Calu3 (cell line): ENCODE measurements at regions not wholly inside any gene's neighbourhood (a gene's known extent, or its start where the extent isn't known, plus 50 kb on each side); places are given as distances from the start of the nearest gene placed in this dataset.

Experiments used
- BruUV-seq: library from RNA; stranded (reverse); fragments of 400-500 nt; replicated peaks from 2 replicates; lab custom pipeline; 2021; lab: Mats Ljungman, UMichigan
- CTCF ChIA-PET: fragments of 300-600 bp; sonication (Branson Sonifier 250); formaldehyde crosslinking; loops from one replicate; lab custom pipeline; 2022; ENCODE audit warnings: antibody characterized with exemption; lab: Charles Lee
- DNase-seq: peaks from one replicate; pipeline ENCODE4 v3.0.0; 2022
- H3K27ac Mint-ChIP-seq: one replicate; pipeline ENCODE4 v1.8.0; 2022; ENCODE audit warnings: mixed read lengths; ENCODE audit not compliant: unreplicated experiment
- H3K27me3 Mint-ChIP-seq: one replicate; pipeline ENCODE4 v1.8.0; 2022; ENCODE audit warnings: mixed read lengths; ENCODE audit not compliant: unreplicated experiment
- H3K36me3 Mint-ChIP-seq: one replicate; pipeline ENCODE4 v1.8.0; 2022; ENCODE audit warnings: mild to moderate bottlenecking, moderate library complexity, mixed read lengths; ENCODE audit not compliant: insufficient read depth, unreplicated experiment
- H3K4me1 Mint-ChIP-seq: one replicate; pipeline ENCODE4 v1.8.0; 2022; ENCODE audit warnings: mild to moderate bottlenecking, low read depth, mixed read lengths; ENCODE audit not compliant: unreplicated experiment
- H3K4me3 Mint-ChIP-seq: one replicate; pipeline ENCODE4 v1.8.0; 2022; ENCODE audit warnings: mild to moderate bottlenecking, low read depth, moderate library complexity, mixed read lengths; ENCODE audit not compliant: unreplicated experiment
- H3K9me3 Mint-ChIP-seq: one replicate; pipeline ENCODE4 v1.8.0; 2022; ENCODE audit warnings: low read depth, mixed read lengths; ENCODE audit not compliant: unreplicated experiment
- intact Hi-C: fragments of 100-400 bp; cut with micrococcal nuclease; formaldehyde crosslinking; loops from one replicate; pipeline ENCODE4 v1.10.0; 2022; ENCODE audit not compliant: unreplicated experiment
- TF ChIP-seq, protein P1 (sequence below): fragments of 200-600 bp; IDR thresholded peaks from one replicate; pipeline ENCODE4 v1.8.0; 2022; ENCODE audit warnings: antibody characterized with exemption; ENCODE audit not compliant: unreplicated experiment

- H3K9me3 Mint-ChIP-seq: no peaks in the 10 kb centered on the region
- DNase-seq: no peak
- no peaks in the 10 kb centered on the region for H3K36me3 Mint-ChIP-seq
- TF ChIP-seq, protein P1, sequence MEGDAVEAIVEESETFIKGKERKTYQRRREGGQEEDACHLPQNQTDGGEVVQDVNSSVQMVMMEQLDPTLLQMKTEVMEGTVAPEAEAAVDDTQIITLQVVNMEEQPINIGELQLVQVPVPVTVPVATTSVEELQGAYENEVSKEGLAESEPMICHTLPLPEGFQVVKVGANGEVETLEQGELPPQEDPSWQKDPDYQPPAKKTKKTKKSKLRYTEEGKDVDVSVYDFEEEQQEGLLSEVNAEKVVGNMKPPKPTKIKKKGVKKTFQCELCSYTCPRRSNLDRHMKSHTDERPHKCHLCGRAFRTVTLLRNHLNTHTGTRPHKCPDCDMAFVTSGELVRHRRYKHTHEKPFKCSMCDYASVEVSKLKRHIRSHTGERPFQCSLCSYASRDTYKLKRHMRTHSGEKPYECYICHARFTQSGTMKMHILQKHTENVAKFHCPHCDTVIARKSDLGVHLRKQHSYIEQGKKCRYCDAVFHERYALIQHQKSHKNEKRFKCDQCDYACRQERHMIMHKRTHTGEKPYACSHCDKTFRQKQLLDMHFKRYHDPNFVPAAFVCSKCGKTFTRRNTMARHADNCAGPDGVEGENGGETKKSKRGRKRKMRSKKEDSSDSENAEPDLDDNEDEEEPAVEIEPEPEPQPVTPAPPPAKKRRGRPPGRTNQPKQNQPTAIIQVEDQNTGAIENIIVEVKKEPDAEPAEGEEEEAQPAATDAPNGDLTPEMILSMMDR: no peak
- peaks cover 11% of the 10 kb centered on the region for H3K27me3 Mint-ChIP-seq
- H3K4me3 Mint-ChIP-seq: no peak overlapping the region
- peaks cover 11% of the 10 kb centered on the region for H3K4me1 Mint-ChIP-seq
- no peak overlapping the region for H3K27ac Mint-ChIP-seq
- CTCF ChIA-PET: no interaction called here
- intact Hi-C loops: loop anchor here (5.0 kb wide), 1 partner anchor 120 kb away; no protein-coding TSS in a partner anchor
- BruUV-seq: no TSS peak
Measured at GRCh38 chr17:34842235-34842634, 119.0 kb downstream of the CCT6B start.

GRCh38 chr17:34841467-34841866, 119.8 kb downstream of the CCT6B start:
- CTCF ChIA-PET: no interaction called here
- Mint-ChIP-seq H3K4me1 (peaks cover 11% of the 10 kb centered on the region), H3K27me3 (peaks cover 15% of the 10 kb centered on the region)

DNA sequence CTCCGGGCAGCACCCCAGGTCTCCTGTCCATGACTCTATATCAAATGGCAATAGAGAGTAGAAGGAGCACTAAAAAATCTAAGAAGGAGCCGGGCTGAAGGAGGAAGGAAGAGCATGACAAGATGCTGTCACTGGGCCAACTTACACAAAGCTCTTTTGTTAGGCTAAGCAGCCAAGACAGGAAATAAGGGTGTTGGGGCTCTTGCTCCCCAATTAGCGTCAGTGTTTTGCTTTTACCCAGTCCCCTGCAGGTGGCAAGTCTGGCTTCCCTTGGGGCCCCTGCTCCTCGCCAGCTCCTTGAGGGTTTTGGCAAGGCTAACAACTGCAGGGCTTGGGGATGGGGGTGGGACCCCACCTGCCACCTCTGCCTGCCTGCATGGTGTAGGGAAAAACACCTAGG, 120.5 kb downstream of the CCT6B start:
- TF ChIP-seq, protein P1: no peak
- Mint-ChIP-seq H3K27me3 (peaks cover 23% of the 10 kb centered on the region), H3K9me3 (no peaks in the 10 kb centered on the region), H3K36me3 (no peaks in the 10 kb centered on the region), H3K4me1 (peaks cover 11% of the 10 kb centered on the region), H3K4me3 (no peak overlapping the region), H3K27ac (no peak overlapping the region)
- no TSS peak for BruUV-seq
- intact Hi-C loops: loop anchor here (5.0 kb wide), 1 partner anchor 118 kb away; no protein-coding TSS in a partner anchor
- CTCF ChIA-PET: interaction anchor here (0.6 kb wide), 1 partner anchor 1725 kb away, joined by 3 read pairs; no protein-coding TSS in a partner anchor
- peak; percentile 36 for DNase-seq

More at GRCh38 chr17:34841467-34841866, 119.8 kb downstream of the CCT6B start:
- Mint-ChIP-seq H3K9me3 (no peaks in the 10 kb centered on the region), H3K36me3 (no peaks in the 10 kb centered on the region), H3K4me3 (no peak overlapping the region), H3K27ac (no peak overlapping the region)
- intact Hi-C loops: loop anchor here (5.0 kb wide), 1 partner anchor 119 kb away; no protein-coding TSS in a partner anchor
- peak; percentile 12 for DNase-seq
- no TSS peak for BruUV-seq
- TF ChIP-seq, protein P1: no peak

GRCh38 chr17:34837876-34838478, 123.3 kb downstream of the CCT6B start:
- no peaks in the 10 kb centered on the region for H3K36me3 Mint-ChIP-seq
- CTCF ChIA-PET: no interaction called here
- TF ChIP-seq, protein P1: no peak
- intact Hi-C loops: no loop called here
- H3K4me1 Mint-ChIP-seq: peaks cover 11% of the 10 kb centered on the region
- no peak overlapping the region for H3K4me3 Mint-ChIP-seq
- no peak for DNase-seq
- peaks cover 35% of the 10 kb centered on the region for H3K27me3 Mint-ChIP-seq
- no peak overlapping the region for H3K27ac Mint-ChIP-seq
- no TSS peak for BruUV-seq
- no peaks in the 10 kb centered on the region for H3K9me3 Mint-ChIP-seq
